ENCODE measurements at regions not wholly inside any gene's neighbourhood (a gene's known extent, or its start where the extent isn't known, plus 50 kb on each side); places are given as distances from the start of the nearest gene placed in this dataset.

GRCh38 chr2:43022896-43023295 lies 203.5 kb downstream of the ZFP36L2 start:
- Histone ChIP-seq H3K4me2 (no peak overlapping the region), H3K27ac (peak overlapping the region; percentile 93), H3K27me3 (no peaks in the 10 kb centered on the region), H3K9me3 (ENCODE audit: low read depth) (peaks cover 7% of the 10 kb centered on the region), H4K20me1 (ENCODE audit: insufficient read depth, poor library complexity, severe bottlenecking) (no peaks in the 10 kb centered on the region), H2AFZ (no peak overlapping the region), H3K36me3 (replicated peaks; ENCODE audit: insufficient read depth, low read depth) (no peaks in the 10 kb centered on the region), H3K4me3 (no peak overlapping the region), H3K9me2 (replicated peaks; ENCODE audit: insufficient read depth) (no peaks in the 10 kb centered on the region), H3K4me1 (ENCODE audit: insufficient read depth) (peaks cover 22% of the 10 kb centered on the region), H3K79me2 (no peaks in the 10 kb centered on the region)
- DNase-seq (ENCODE audit: low spot score), result no peak
- no peak for TF ChIP-seq EZH2 (IDR thresholded peaks at IDR 0.05; ENCODE audit: borderline replicate concordance)
- no peak for TF ChIP-seq CTCF (IDR thresholded peaks at IDR 0.05; ENCODE audit: poor library complexity)
- TF ChIP-seq EZH2phosphoT487 (IDR thresholded peaks at IDR 0.05; ENCODE audit: low read depth, severe bottlenecking, unreplicated experiment), result no peak
- 96% methylated on average over 5 of the region's 5 CpGs for WGBS (ENCODE audit: low lambda C conversion rate, missing lambda C conversion rate)

- DNase-seq (ENCODE audit: low spot score), result peak; percentile 69
- TF ChIP-seq CTCF (IDR thresholded peaks at IDR 0.05; ENCODE audit: poor library complexity) (peak; percentile 37), EZH2 (IDR thresholded peaks at IDR 0.05; ENCODE audit: borderline replicate concordance) (no peak), EZH2phosphoT487 (IDR thresholded peaks at IDR 0.05; ENCODE audit: low read depth, severe bottlenecking, unreplicated experiment) (no peak)
- no peaks in the 10 kb centered on the region for H3K9me2 ChIP-seq (replicated peaks; ENCODE audit: insufficient read depth)
- H3K27me3 ChIP-seq, result no peaks in the 10 kb centered on the region
- 73% methylated on average over 19 of the region's 19 CpGs for WGBS (ENCODE audit: low lambda C conversion rate, missing lambda C conversion rate)
- H3K4me1 ChIP-seq (ENCODE audit: insufficient read depth), result peaks cover 25% of the 10 kb centered on the region
- peak overlapping the region; percentile 93 for H3K27ac ChIP-seq
- no peaks in the 10 kb centered on the region for H3K79me2 ChIP-seq
- no peaks in the 10 kb centered on the region for H4K20me1 ChIP-seq (ENCODE audit: insufficient read depth, poor library complexity, severe bottlenecking)
- no peak overlapping the region for H3K4me2 ChIP-seq
- no peak overlapping the region for H2AFZ ChIP-seq
- no peak overlapping the region for H3K4me3 ChIP-seq
- H3K36me3 ChIP-seq (replicated peaks; ENCODE audit: insufficient read depth, low read depth), result no peaks in the 10 kb centered on the region
- H3K9me3 ChIP-seq (ENCODE audit: low read depth), result peaks cover 7% of the 10 kb centered on the region
Measured at GRCh38 chr2:43021791-43022509, 204.5 kb downstream of the ZFP36L2 start.

GRCh38 chr2:43020990-43021669 lies 205.3 kb downstream of the ZFP36L2 start:
- Histone ChIP-seq H3K9me3 (ENCODE audit: low read depth) (peaks cover 7% of the 10 kb centered on the region), H3K36me3 (replicated peaks; ENCODE audit: insufficient read depth, low read depth) (no peaks in the 10 kb centered on the region), H4K20me1 (ENCODE audit: insufficient read depth, poor library complexity, severe bottlenecking) (no peaks in the 10 kb centered on the region), H3K27me3 (no peaks in the 10 kb centered on the region), H3K4me1 (ENCODE audit: insufficient read depth) (peaks cover 25% of the 10 kb centered on the region), H3K4me2 (no peak overlapping the region), H3K9me2 (replicated peaks; ENCODE audit: insufficient read depth) (no peaks in the 10 kb centered on the region), H3K4me3 (no peak overlapping the region), H3K79me2 (no peaks in the 10 kb centered on the region), H3K27ac (peak overlapping the region; percentile 93), H2AFZ (no peak overlapping the region)
- WGBS (ENCODE audit: low lambda C conversion rate, missing lambda C conversion rate), result 92% methylated on average over 12 of the region's 14 CpGs
- DNase-seq (ENCODE audit: low spot score), result no peak
- TF ChIP-seq EZH2phosphoT487 (IDR thresholded peaks at IDR 0.05; ENCODE audit: low read depth, severe bottlenecking, unreplicated experiment) (no peak), EZH2 (IDR thresholded peaks at IDR 0.05; ENCODE audit: borderline replicate concordance) (no peak), CTCF (IDR thresholded peaks at IDR 0.05; ENCODE audit: poor library complexity) (no peak)
